IMR-90 (cell line): ENCODE measurements at regions not wholly inside any gene's neighbourhood (a gene's known extent, or its start where the extent isn't known, plus 50 kb on each side); places are given as distances from the start of the nearest gene placed in this dataset.

Source experiments
- ATAC-seq: fragments of 200-7000 bp; cut with Tn5 transposase; 2 replicates; pipeline ENCODE4 v1.9.1; 2020; ENCODE audit warnings: low read depth, mild to moderate bottlenecking, moderate library complexity
- BruUV-seq: library from RNA; stranded (reverse); fragments of 400-500 nt; replicated peaks from 2 replicates; lab custom pipeline; 2021; lab: Mats Ljungman, UMichigan
- CTCF ChIA-PET: fragments of 300-600 bp; formaldehyde crosslinking; extraction: SDS; loops from one replicate; lab custom pipeline; 2021; ENCODE audit warnings: antibody characterized with exemption; lab: Yijun Ruan, JAX
- POLR2A ChIA-PET: fragments of 300-600 bp; sonication (Branson Sonifier 250); formaldehyde crosslinking; loops from one replicate; lab custom pipeline; 2022; ENCODE audit warnings: antibody characterized with exemption; ENCODE audit not compliant: unreplicated experiment; lab: Charles Lee
- DNase-seq: peaks from one replicate; pipeline ENCODE4 v3.0.0; 2013
- H2AFZ ChIP-seq: replicated peaks from 2 replicates; pipeline ENCODE3; 2013; ENCODE audit warnings: low read length, mild to moderate bottlenecking; ENCODE audit not compliant: poor library complexity
- H2AK5ac ChIP-seq: 2 replicates; pipeline ENCODE4 v1.6.1; 2013; ENCODE audit warnings: low read depth, low read length, inconsistent platforms
- H2AK9ac ChIP-seq: replicated peaks from 2 replicates; pipeline ENCODE3; 2013; ENCODE audit warnings: mild to moderate bottlenecking, low read depth, low read length, moderate library complexity; ENCODE audit not compliant: poor library complexity
- H2BK120ac ChIP-seq: 2 replicates; pipeline ENCODE4 v1.6.1; 2013; ENCODE audit warnings: low read depth, low read length, inconsistent platforms
- H2BK15ac ChIP-seq: 3 replicates; pipeline ENCODE4 v1.6.1; 2013; ENCODE audit warnings: low read depth, low read length, inconsistent platforms
- H2BK20ac ChIP-seq: 2 replicates; pipeline ENCODE4 v1.6.1; 2013; ENCODE audit warnings: low read depth, mild to moderate bottlenecking, inconsistent platforms, low read length, moderate library complexity
- H2BK5ac ChIP-seq: 2 replicates; pipeline ENCODE4 v1.6.1; 2013; ENCODE audit warnings: mild to moderate bottlenecking, low read depth, low read length, inconsistent platforms; ENCODE audit not compliant: poor library complexity, severe bottlenecking
- H3K14ac ChIP-seq: replicated peaks from 2 replicates; pipeline ENCODE4 v1.6.1; 2013; ENCODE audit warnings: low read depth, low read length, inconsistent platforms
- H3K18ac ChIP-seq: 2 replicates; pipeline ENCODE4 v1.6.1; 2013; ENCODE audit warnings: low read depth, low read length, control low read depth
- H3K23ac ChIP-seq: 2 replicates; pipeline ENCODE4 v1.6.1; 2013; ENCODE audit warnings: low read depth, low read length, inconsistent platforms
- H3K27ac ChIP-seq: 2 replicates; pipeline ENCODE4 v1.5.1; 2013; ENCODE audit warnings: mild to moderate bottlenecking, control low read depth, low read length; ENCODE audit not compliant: insufficient read depth
- H3K27me3 ChIP-seq: 2 replicates; pipeline ENCODE4 v1.6.1; 2013; ENCODE audit warnings: low read length; ENCODE audit not compliant: control insufficient read depth, insufficient read depth
- H3K36me3 ChIP-seq: 2 replicates; pipeline ENCODE4 v1.6.1; 2013; ENCODE audit warnings: low read length, mixed read lengths; ENCODE audit not compliant: control insufficient read depth, insufficient read depth
- H3K4ac ChIP-seq: 2 replicates; pipeline ENCODE4 v1.6.1; 2013; ENCODE audit warnings: low read depth, low read length, inconsistent platforms
- H3K4me1 ChIP-seq: 2 replicates; pipeline ENCODE4 v1.6.1; 2013; ENCODE audit warnings: low read length, mixed read lengths; ENCODE audit not compliant: control insufficient read depth, insufficient read depth
- H3K4me2 ChIP-seq: 2 replicates; pipeline ENCODE4 v1.6.1; 2013; ENCODE audit warnings: low read depth, mild to moderate bottlenecking, control low read depth, low read length, moderate library complexity
- H3K4me3 ChIP-seq: 2 replicates; pipeline ENCODE4 v1.5.1; 2013; ENCODE audit warnings: low read depth, mild to moderate bottlenecking, control low read depth, low read length, moderate library complexity; ENCODE audit not compliant: insufficient read depth
- H3K56ac ChIP-seq: 2 replicates; pipeline ENCODE4 v1.6.1; 2013; ENCODE audit warnings: low read length, inconsistent platforms; ENCODE audit not compliant: insufficient read depth; ENCODE audit errors: extremely low read depth
- H3K79me1 ChIP-seq, 2 experiments: 2 replicates each; pipeline ENCODE4 v1.6.1; 2013; ENCODE audit warnings: low read length in 2 of 2, inconsistent platforms in 1 of 2, low read depth in 1 of 2
- H3K9ac ChIP-seq: 2 replicates; pipeline ENCODE4 v1.6.1; 2013; ENCODE audit warnings: low read depth, low read length, control low read depth
- H3K9me1 ChIP-seq: 2 replicates; pipeline ENCODE4 v1.6.1; 2013; ENCODE audit warnings: low read length, inconsistent platforms; ENCODE audit not compliant: insufficient read depth
- H3K9me3 ChIP-seq: 2 replicates; pipeline ENCODE4 v1.6.1; 2013; ENCODE audit warnings: low read length; ENCODE audit not compliant: control insufficient read depth, insufficient read depth
- H4K20me1 ChIP-seq: 2 replicates; pipeline ENCODE4 v1.6.1; 2013; ENCODE audit warnings: low read length, inconsistent platforms; ENCODE audit not compliant: insufficient read depth
- H4K5ac ChIP-seq: 2 replicates; pipeline ENCODE4 v1.6.1; 2013; ENCODE audit warnings: mild to moderate bottlenecking, low read depth, low read length, control low read depth
- H4K8ac ChIP-seq, 2 experiments: 2 replicates each; pipeline ENCODE4 v1.6.1; 2013; ENCODE audit warnings: low read depth in 2 of 2, low read length in 2 of 2, control low read depth in 1 of 2, inconsistent platforms in 1 of 2
- H4K91ac ChIP-seq: 2 replicates; pipeline ENCODE4 v1.6.1; 2013; ENCODE audit warnings: low read depth, low read length, inconsistent platforms; ENCODE audit not compliant: insufficient read depth
- BHLHE40 ChIP-seq: fragments of 150-350 bp; IDR thresholded peaks from 2 replicates; pipeline ENCODE4 v1.6.1; 2016; ENCODE audit warnings: mild to moderate bottlenecking, low read depth, low read length
- CEBPB ChIP-seq: IDR thresholded peaks from 2 replicates; pipeline ENCODE4 v1.6.1; 2012; ENCODE audit warnings: low read depth, low read length, improper control_type of control experiment
- CHD1 ChIP-seq: IDR thresholded peaks from 2 replicates; pipeline ENCODE4 v1.6.1; 2012; ENCODE audit warnings: low read depth, low read length, improper control_type of control experiment
- CTCF ChIP-seq: conservative IDR thresholded peaks from 2 replicates; pipeline ENCODE4 v1.5.1; 2012; ENCODE audit warnings: mild to moderate bottlenecking, low read depth, low read length, improper control_type of control experiment
- ELK1 ChIP-seq: fragments of 150-350 bp; IDR thresholded peaks from 2 replicates; pipeline ENCODE4 v1.6.1; 2016; ENCODE audit warnings: low read depth, mild to moderate bottlenecking, low read length, moderate library complexity, borderline replicate concordance
- FOS ChIP-seq: fragments of 150-350 bp; IDR thresholded peaks from 2 replicates; pipeline ENCODE4 v1.6.1; 2016; ENCODE audit warnings: low read depth, low read length
- MAFK ChIP-seq: IDR thresholded peaks from 2 replicates; pipeline ENCODE4 v1.6.1; 2012; ENCODE audit warnings: low read depth, low read length, improper control_type of control experiment
- MAZ ChIP-seq: IDR thresholded peaks from 2 replicates; pipeline ENCODE4 v1.6.1; 2012; ENCODE audit warnings: low read depth, mild to moderate bottlenecking, low read length, improper control_type of control experiment, moderate library complexity, borderline replicate concordance
- MXI1 ChIP-seq: IDR thresholded peaks from 2 replicates; pipeline ENCODE4 v1.6.1; 2012; ENCODE audit warnings: low read depth, mild to moderate bottlenecking, low read length, moderate library complexity, borderline replicate concordance
- NFE2L2 ChIP-seq: fragments of 150-350 bp; IDR thresholded peaks from 2 replicates; pipeline ENCODE4 v1.6.1; 2016; ENCODE audit warnings: low read depth, mild to moderate bottlenecking, low read length
- POLR2A ChIP-seq: IDR thresholded peaks from 2 replicates; pipeline ENCODE4 v1.6.1; 2012; ENCODE audit warnings: mild to moderate bottlenecking, low read depth, low read length
- RAD21 ChIP-seq: IDR thresholded peaks from 2 replicates; pipeline ENCODE4 v1.6.1; 2012; ENCODE audit warnings: low read length, improper control_type of control experiment
- RCOR1 ChIP-seq: IDR thresholded peaks from 2 replicates; pipeline ENCODE4 v1.6.1; 2012; ENCODE audit warnings: mild to moderate bottlenecking, low read length, improper control_type of control experiment; ENCODE audit not compliant: insufficient replicate concordance
- RFX5 ChIP-seq: IDR thresholded peaks from 2 replicates; pipeline ENCODE4 v1.8.0; 2012; ENCODE audit warnings: low read depth, mild to moderate bottlenecking, low read length, moderate library complexity
- SMC3 ChIP-seq: fragments of 150-350 bp; IDR thresholded peaks from 2 replicates; pipeline ENCODE4 v1.6.1; 2016; ENCODE audit warnings: low read depth, mild to moderate bottlenecking, antibody characterized with exemption, low read length, moderate library complexity
- USF2 ChIP-seq: fragments of 150-350 bp; IDR thresholded peaks from 2 replicates; pipeline ENCODE4 v1.6.1; 2017; ENCODE audit warnings: mild to moderate bottlenecking, antibody characterized with exemption, low read length, low read depth
- WGBS, 2 experiments: methylation state at CpG; one replicate each; pipeline versions ENCODE4 v1.1.5 to v1.1.7; 2013; ENCODE audit warnings: missing lambda C conversion rate in 2 of 2; ENCODE audit not compliant: insufficient read length in 1 of 2; ENCODE audit errors: extremely low coverage in 2 of 2; 5-methylcytosine and 5-hydroxymethylcytosine counted together
- dilution Hi-C: fragments of 300-500 bp; cut with HindIII; formaldehyde crosslinking; loops from one replicate; pipeline ENCODE4 v1.14.3; 2018; ENCODE audit warnings: low sequenced_read_pairs; ENCODE audit not compliant: unreplicated experiment
- in situ Hi-C: fragments of 300-500 bp; cut with MboI; formaldehyde crosslinking; loops from 3 replicates; pipeline ENCODE4 v1.14.3; 2019; ENCODE audit warnings: low sequenced_read_pairs, inconsistent platforms, mixed read lengths
- intact Hi-C: fragments of 100-400 bp; cut with micrococcal nuclease; formaldehyde crosslinking; loops from 2 replicates; pipeline ENCODE4 v1.10.0; 2022

GRCh38 chr5:32880796-32881195, 169.7 kb downstream of the NPR3 start:
- ChIA-PET CTCF (no interaction called here), POLR2A (no interaction called here)
- no CpG with 5 or more reads among the region's 3 CpGs for WGBS, 2 experiments
- Histone ChIP-seq H3K36me3 (no peaks in the 10 kb centered on the region), H2BK15ac (no peak overlapping the region), H4K5ac (no peak overlapping the region), H3K79me1 (no peaks in the 10 kb centered on the region), H4K91ac (no peak overlapping the region), H3K4me3 (no peak overlapping the region), H2BK20ac (no peak overlapping the region), H3K4ac (no peak overlapping the region), H3K56ac (no peak overlapping the region), H3K14ac (no peak overlapping the region), H3K4me2 (no peak overlapping the region), H2AK9ac (no peak overlapping the region), H4K20me1 (no peaks in the 10 kb centered on the region), H3K18ac (no peak overlapping the region), H2AFZ (no peak overlapping the region), H2AK5ac (no peak overlapping the region), H3K27ac (no peak overlapping the region), H3K9me1 (no peaks in the 10 kb centered on the region), H2BK120ac (no peak overlapping the region), H3K9me3 (peaks cover 2% of the 10 kb centered on the region; the same call in 1 of the 2 replicates), H4K8ac (no peak overlapping the region), H3K23ac (no peak overlapping the region), H3K4me1 (no peaks in the 10 kb centered on the region), H2BK5ac (no peak overlapping the region), H3K27me3 (no peaks in the 10 kb centered on the region), H3K9ac (no peak overlapping the region)
- in situ Hi-C loops (no loop called here), intact Hi-C loops (no loop called here), dilution Hi-C loops (no loop called here)
- BruUV-seq: no TSS peak
- no peak for ATAC-seq
- DNase-seq: peak; percentile 6
- TF ChIP-seq RCOR1 (no peak), USF2 (no peak), MAZ (no peak), CEBPB (no peak), NFE2L2 (no peak), MXI1 (no peak), CHD1 (no peak), RAD21 (no peak), RFX5 (no peak), MAFK (no peak), POLR2A (no peak), BHLHE40 (no peak), SMC3 (no peak), FOS (no peak), ELK1 (no peak), CTCF (no peak)
